HCEC 1CT (cell line): ENCODE measurements at regions not wholly inside any gene's neighbourhood (a gene's known extent, or its start where the extent isn't known, plus 50 kb on each side); places are given as distances from the start of the nearest gene placed in this dataset.

Experiments
- DNase-seq: peaks from one replicate; pipeline ENCODE4 v3.0.0-alpha.2; 2017

DNA sequence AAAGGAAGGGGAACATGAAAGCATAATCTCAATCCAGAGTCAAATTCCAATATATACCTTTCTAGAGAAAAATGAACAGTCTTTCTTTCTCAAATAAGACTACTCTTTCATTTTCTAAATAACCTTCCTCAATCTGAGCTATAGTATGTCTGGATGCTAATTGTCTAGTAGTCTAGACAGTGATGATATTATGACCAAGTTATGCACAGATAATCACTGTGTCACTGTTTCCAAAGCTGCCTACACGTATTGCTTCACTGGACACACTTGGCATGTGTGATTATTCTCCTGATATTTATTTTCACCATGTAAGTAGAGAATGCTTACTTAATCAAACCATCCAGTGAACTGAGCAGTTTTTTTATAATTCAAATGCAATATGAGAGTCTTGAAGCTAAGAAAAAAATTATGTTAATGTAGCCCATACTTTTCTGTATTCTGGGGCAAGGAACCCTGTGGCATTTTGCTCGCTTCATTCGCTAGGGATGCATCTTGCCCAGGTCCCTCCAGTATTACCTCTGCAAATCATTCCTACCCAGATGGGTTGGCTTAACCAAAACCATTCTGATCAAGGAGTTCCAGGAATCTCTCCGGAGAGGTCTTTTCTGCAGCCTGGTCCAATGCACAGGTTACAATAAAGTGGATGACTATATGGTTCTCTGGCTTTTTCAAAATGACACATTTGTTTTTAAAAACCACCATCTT, 303.1 kb upstream of the RUNX1 start:
- peak; percentile 36 for DNase-seq

GRCh38 chr21:35351434-35351833, 302.3 kb upstream of the RUNX1 start:
- no peak for DNase-seq

DNA sequence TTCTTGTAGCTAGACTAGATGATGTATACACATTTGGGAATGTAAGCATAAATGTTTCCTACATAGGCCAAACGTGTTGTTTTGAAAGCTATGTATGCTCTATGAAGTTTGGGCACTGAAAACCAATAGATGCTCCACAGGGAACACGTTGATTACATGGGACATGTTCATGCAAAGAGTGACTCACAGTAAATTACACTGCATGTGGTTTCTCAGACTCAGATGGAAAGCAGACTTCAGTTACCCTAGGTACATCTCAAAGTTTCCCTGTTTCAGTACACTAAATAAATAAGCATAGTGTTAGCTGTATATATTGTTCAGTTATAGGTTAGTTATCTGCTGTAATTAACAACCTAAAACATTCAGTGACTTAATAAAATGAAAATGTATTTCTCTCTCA, 301.9 kb upstream of the RUNX1 start:
- DNase-seq = no peak

- no peak for DNase-seq
Observed at GRCh38 chr21:35349376-35350080, 300.4 kb upstream of the RUNX1 start.

- no peak for DNase-seq
Observed at GRCh38 chr21:35348686-35349085, 299.6 kb upstream of the RUNX1 start.

DNA sequence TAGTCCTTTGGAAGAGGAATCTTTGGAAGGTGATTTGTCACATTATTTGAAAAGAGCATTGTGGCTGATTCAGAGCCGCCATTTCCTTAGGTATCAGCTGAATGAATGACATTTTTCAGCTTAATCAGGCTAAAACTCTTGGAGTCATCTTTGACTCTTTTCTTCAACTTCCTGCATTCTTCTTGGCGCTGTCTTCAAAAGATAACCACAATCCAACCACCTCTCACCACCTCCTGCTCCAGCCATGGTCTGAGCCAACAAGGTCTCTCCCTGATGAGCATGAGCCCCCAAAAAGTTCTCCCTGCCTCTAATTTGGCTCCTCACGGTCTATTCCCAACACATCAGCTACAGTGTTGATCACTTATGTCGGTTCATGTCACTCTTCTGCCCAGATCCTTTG, 297.6 kb upstream of the RUNX1 start:
- DNase-seq = no peak

GRCh38 chr21:35345954-35346353, 296.9 kb upstream of the RUNX1 start:
- no peak for DNase-seq

DNA sequence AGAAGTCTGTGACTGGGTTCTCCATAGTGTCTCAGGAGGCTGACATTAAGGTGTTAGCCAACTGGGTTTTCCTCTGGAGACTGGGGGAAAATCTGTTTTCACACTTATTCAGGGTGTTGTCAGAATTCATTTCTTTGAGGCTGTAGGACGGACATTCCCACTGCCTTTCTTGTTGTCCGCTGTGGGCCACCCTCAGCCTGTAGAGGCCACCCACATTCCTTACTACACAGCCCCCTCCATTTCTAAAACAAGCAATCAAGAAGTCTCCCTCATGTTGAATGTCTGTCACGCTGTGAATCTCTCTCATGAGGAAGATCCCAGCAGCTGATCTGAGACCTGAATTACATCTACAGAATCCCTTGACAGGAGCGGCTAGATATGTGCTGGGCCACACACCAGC, 295.5 kb upstream of the RUNX1 start:
- no peak for DNase-seq

GRCh38 chr21:35343046-35343819, 294.1 kb upstream of the RUNX1 start:
- DNase-seq = no peak

GRCh38 chr21:35342440-35342839, 293.3 kb upstream of the RUNX1 start:
- no peak for DNase-seq

DNA sequence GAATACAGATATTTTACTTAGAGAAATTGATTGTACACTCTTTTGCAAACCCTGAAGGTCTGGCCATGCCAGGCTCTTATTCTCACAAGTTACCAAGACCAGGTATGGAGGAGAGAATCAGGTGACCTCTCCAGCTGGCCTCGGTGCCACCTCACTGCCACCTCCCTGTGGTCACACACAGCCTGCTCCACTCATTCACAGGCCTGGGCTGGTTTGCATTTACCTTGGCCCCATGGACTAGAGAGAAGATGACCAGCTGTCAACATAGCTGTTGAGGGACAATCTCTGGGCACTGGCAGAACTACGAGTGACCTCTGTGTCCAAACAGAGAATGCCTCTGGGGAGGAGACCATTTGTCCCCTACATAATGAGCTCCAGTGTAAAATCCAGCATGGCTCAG, 291.2 kb upstream of the RUNX1 start:
- no peak for DNase-seq

DNA sequence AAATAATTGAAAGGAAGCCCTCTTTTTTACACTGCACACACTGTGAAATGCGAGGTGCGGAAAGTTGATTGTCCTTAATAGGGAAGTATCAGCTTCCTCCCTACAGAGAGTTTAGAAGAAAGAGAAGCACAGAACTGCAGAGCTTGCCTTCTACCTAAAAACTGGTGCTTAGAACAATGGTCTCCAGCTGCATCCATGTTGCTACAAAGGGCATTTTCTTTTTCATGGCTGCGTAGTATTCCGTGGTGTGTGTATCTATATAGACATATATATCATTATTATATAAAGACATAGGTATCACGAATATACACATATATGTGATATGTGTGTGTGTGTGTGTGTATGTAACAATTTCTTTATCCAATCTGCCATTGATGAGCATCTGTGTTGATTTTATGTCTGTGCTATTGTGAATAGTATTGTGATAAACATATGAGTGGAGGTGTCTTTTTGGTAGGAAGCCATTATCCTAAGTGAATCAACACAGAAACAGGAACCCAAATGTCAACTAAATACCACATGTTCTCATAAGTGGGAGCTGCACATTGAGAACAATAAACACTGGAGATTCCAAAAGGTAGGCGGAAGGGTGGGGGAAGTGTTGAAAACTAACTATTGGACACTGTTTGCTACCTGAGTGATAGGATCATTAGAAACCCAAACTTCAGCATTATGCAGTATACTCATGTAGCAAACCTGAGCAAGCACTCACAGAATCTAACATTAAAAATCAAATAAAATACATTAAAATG, 290.0 kb upstream of the RUNX1 start:
- no peak for DNase-seq

DNA sequence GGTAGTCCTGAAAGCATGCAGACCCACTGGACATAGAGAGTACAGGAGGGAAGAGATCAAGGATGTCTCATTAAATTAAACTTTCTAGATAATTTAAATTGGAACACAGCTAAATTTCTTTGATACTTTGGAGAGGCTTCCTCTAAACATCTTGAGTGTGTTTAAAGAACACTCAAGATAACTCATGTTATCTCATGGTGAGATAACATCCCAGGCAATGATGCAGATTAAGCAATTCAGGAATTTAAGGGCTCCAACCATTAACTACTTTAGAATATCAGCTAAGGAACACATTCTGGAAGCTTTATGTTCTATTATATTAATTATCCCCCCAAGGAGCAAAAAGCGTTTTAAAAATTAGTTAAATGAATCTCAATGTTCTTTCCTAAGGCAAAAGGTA, 289.2 kb upstream of the RUNX1 start:
- DNase-seq = no peak

DNA sequence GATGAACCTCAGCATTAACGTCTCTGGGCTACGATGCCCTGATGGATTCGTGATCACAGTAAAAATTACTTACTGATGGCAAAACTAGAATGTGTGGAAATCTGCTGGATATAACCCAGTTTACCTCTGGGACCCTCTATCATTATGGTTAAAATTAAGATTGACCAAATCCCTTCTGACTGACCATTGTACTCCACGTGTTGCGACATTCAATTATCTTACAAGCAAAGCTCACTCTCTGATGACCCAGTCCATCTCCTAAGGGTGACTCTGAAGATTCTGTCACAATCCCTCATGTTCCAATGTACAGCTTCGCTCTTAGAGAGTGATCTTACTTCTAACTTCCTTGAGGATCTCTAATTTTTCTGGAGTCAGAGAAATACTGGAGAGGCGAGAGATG, 288.5 kb upstream of the RUNX1 start:
- no peak for DNase-seq

- no peak for DNase-seq
Observed at GRCh38 chr21:35336534-35336933, 287.4 kb upstream of the RUNX1 start.

- no peak for DNase-seq
Observed at GRCh38 chr21:35335951-35336446, 286.9 kb upstream of the RUNX1 start.

GRCh38 chr21:35333831-35334618, 284.9 kb upstream of the RUNX1 start:
- no peak for DNase-seq

DNA sequence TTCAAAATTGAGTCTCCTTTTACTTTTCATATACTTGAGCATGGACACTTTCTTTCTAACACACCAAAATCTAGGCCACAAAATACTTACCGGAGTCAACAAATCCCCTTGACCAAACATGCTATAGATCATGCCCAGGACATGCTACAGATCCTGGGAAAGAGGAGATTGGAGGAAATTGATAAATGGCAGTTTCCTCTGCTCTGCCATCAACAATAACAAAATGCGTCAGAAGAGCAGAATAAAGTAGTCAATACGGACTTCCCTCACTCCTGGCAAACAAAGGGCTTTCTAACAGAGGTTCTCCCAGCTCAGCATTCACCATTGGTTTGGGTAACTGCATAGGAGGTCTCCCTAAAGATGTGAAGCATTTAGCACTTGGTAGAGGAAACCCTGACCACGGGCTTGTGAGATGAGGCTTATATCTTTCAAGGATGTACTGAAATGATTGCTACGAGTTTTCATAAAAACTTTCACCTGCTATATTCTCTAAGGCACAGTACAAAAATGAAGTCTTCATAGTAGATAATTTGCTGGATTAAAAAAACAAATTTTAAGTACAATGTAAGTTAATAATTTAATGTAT, 283.8 kb upstream of the RUNX1 start:
- DNase-seq = no peak

DNA sequence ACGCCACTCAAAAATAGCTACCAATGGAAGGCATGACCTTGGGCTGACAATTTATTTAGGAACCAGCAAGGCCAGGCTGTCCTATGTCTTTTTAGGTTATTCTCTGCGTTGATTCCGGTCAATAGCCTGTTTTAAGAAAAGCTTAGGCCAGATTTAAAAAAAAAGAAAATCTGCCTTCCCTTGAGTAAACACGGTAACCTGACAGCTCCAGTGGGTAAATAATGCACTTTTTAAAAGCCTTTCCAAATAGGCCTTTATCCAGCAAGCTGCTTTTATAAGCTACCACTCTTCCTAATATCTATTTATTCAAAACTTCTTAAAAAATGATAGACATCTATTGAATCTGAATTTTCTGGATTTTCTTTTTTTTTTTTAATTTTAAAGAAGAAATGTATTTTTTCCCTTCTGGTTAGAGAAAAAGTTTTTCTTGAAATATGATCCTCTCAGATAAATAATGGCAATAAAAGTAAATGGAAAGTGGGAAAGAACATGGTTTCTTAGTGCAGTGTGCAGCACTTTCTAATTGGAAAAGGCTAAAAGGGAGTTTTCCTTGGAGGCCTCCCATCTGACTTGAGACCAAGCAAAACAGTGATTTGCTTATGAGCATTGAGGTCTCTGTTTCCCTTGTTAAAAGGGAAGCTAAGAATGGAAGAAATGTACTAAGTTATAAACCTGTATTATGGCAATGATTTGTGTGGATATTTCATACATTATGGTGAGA, 281.0 kb upstream of the RUNX1 start:
- DNase-seq = no peak

- DNase-seq = no peak
Observed at GRCh38 chr21:35328856-35329455, 279.9 kb upstream of the RUNX1 start.

GRCh38 chr21:35326677-35327076, 277.6 kb upstream of the RUNX1 start:
- no peak for DNase-seq
